NCI-H2029 treated with DMSO at 0.1 percent for 48 hours (cell line): ENCODE measurements at regions not wholly inside any gene's neighbourhood (a gene's known extent, or its start where the extent isn't known, plus 50 kb on each side); places are given as distances from the start of the nearest gene placed in this dataset.

Experiments used
- DNase-seq: peaks from one replicate; lab custom pipeline; 2025; lab: John Stamatoyannopoulos, UW

DNA sequence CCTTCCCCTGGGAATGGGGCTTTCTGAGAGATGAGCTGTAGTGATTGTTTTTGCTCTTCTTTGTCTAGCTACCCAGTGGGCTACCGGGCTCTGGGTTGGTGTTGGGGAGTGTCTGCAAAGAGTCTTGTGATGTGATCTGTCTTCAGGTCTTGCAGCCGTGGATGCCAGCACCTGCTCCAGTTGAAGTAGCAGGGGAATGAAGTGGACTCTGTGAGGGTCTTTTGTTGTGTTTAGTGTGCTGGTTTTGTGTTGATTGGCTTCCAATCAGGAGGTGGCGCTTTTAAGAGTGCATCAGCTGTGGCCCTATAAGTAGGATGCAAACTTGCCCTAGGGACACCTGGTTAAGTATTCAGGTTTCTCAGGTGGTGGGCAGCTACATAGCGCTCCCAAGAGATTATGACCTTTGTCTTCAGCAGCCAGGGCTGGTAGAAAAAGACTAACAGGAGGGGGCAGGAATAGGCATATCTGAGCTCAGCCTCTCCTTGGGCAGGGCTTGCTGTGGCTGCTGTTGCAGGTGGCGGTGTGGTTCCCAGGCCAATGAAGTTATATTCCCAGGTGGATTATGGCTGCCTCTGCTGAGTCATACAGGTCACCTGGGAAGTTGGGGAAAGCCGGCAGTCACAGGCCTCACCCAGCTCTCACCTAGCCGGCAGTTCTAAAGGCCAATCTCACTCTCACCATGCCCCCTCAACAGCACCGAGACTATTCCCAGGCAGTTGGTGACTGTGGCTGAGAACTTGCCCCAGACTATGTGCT, 315.7 kb upstream of the C11orf87 start:
- no peak for DNase-seq

DNA sequence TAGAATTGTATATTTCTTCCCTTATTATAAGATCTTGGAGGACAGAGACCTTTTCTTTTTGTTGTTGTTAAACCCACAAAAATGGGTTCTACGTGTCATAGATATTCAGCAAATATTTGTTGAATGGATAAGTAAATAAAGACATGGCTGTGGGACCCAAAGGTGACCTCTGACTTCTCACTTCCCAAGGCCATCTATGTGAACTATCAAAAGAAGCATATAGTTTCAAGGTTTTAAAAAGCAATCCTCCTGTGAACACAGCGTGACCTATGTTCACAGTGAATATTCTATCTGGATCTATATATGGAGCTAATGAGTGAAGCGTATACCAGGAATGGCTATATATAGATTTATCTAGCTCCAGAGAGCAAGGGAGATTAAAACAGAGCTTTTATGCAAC, 312.8 kb upstream of the C11orf87 start:
- no peak for DNase-seq

DNA sequence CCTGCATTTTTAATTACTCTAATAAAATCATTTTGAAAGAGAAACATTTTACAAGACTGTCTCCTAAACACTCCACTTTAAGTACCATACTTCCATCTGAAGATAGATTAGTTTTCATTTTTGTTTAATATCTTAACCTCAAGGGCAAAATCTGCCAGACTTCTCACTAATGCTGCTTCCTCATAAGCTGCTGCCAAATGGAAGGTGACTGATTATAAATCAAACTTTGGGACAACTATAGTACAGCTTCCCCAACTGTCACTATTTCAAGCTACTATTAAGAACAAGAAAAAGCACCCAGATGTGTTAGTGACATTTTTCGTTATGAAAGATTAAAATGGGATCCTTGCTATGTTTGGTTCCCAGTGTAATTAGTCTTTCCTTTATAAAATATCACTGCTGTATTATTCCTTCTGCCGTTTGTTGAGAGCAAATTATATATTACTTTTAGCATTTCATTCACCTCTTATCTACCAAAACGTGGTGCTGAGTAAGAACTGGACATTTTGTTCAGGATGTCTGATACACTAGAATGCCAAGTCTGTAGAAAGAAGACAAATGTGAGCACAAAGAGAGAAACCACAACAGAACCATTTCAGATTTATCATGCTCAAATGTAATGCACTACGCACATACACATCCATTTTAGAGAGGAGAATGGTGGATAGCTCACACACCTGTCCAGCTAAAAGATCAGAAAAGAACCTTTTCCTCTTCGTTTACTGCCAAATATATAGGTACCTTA, 312.2 kb upstream of the C11orf87 start:
- DNase-seq = no peak

GRCh38 chr11:109112261-109112660, 309.7 kb upstream of the C11orf87 start:
- no peak for DNase-seq

- DNase-seq = peak; percentile 40
These were observed 309.1 kb upstream of the C11orf87 start for GRCh38 chr11:109112821-109113280.

DNA sequence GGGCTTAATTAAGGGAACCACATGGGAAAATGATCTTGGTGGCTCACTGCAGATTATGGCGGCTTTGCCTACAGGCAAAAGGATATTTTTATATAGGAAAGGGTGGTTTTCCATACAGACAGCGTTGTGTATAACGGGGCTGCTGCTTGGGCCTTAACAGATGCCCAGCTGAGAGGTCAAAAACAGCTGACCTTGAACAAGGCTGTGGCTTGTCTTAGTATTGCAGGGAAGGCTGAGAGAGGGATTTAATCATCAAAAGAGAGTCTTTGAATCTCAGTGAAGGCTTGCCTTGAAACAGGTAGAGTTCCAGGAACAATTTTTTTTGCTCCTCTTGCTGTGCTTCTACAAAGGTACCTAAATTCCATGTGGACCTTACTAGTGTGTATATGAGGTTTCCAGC, 301.6 kb upstream of the C11orf87 start:
- no peak for DNase-seq

DNA sequence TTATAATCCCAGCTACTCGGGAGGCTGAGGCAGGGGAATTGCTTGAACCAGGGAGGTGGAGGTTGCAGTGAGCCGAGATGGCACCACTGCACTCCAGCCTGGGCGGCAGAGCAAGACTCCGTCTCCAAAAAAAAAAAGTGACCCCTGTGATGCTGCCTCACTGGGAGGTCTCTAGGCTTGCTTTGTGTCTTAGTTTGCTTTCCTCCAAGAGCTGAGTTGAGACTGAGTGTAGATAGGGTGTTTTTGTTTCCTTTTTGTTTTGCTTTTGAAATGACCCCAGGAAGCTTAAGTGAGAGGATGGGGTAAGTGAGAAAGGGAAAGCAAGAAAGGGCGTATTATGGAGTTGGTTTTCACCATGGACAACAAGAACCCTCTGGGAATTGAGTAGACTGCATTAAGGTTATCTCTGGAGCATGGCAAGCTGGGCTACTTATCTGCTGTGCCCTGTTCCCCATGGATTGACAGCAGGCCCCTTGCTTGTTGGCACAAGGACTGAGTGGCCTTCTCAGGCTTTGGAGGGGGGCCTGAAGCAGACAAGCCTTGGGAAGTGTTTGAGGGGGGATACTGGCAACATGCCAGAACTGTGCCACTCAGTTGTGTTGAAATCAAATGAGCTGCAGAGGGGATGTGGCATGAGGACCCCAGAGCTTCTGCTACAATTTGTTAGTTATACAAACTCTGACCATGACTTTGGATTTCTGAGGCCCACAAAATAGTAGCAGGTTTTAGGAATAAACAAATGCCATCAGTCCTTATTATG, 300.6 kb upstream of the C11orf87 start:
- no peak for DNase-seq

DNA sequence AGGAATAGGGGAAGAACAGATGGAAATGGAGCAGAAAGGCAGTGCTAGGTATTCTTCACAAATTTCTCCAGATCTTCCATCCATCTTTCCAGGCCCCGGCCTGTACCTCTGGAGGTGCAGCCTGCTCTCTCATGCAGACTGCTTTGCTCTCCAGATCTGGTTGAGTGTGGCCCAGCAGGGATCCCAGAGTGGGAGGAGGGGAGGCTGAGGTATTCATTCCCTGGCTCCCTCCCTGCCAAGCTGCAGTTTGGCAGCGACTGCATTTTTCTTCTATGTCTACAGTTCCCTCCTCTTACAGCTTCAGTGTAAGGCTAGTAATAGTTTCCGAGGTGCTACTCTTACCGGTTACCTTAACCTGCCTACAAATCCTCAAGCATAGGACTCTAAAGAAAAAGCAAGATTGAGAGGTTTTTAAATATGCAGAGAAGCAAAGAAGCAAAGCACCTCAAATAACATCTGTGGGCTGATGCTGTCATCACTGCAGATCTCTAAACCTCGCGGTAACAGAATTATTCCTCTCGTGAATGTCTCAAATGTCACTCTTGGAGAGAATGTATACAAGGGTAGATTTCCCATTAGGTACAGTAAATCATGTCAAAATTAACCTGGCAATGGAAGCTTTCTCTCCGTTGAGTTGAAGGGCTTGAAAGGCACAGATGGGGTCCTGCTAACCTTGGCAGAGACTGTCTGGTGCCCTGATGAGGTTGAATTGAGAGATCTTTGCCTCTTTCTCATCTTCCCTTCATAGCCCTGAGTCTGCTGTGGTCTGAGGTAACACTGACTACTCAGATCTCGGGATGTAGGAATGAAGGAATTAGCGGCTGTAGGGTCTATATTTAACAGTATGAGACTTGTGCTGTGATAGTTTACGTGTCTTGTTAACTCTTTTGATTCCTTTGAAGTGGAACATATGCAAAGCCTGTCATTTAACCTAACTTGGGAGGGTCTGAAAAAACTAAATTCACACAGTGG, 297.9 kb upstream of the C11orf87 start:
- DNase-seq = no peak

DNA sequence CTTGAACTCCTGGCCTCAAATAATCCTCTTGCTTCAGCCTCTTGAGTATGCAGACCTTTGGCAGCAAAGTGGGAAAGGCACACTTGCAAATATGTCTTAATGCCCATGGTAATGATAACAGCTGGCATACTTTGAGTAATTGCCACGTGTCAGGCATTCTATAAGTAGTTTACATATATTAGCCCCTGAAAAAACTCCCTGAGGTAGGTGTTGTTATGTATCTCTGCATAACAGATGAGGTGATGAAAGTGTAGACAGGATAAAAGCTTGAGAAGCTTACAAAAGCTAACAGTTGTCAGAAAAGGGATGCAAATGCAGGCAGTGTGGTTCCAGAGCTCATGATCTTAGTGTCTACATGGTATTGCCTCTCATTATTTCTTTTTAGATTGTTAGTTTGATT, 291.1 kb upstream of the C11orf87 start:
- DNase-seq = no peak

GRCh38 chr11:109132539-109132938, 289.5 kb upstream of the C11orf87 start:
- no peak for DNase-seq

DNA sequence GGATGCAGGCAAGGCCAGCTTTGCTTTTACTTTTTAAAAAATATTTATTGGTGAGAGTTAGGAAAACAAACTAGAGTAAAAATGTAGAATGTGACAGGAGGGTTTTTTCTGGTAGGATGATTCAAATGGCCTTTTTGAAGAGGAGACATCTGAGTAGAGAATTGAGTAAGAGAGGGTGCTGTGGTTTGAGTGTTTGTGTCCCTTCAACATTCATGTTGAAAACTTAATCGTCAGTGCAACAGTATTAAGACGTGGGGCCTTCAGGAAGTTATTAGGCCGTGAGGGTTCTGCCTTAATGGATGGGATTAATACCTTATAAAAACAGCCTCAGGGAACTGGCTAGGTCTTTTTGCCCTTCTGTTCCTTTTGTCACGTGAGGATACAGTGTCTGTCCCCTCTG, 288.8 kb upstream of the C11orf87 start:
- no peak for DNase-seq

GRCh38 chr11:109135627-109136026, 286.4 kb upstream of the C11orf87 start:
- DNase-seq = no peak

DNA sequence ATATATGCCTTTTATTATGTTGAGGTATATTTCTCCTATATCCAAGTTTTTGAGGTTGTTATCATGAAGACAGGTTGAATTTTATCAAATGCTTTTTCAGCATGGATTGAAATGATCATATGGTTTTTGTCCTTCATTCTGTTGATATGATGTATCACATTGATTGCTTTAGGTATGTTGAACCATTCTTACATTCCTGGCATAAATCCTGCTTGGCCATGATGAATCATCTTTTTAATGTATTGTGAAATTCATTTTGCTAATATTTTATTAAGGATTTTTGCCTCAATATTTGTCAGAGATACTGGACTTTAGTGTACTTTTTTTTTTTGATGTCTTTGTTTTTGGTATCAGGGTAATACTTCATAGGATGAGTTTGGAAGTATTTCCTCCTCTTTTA, 283.8 kb upstream of the C11orf87 start:
- DNase-seq = no peak

DNA sequence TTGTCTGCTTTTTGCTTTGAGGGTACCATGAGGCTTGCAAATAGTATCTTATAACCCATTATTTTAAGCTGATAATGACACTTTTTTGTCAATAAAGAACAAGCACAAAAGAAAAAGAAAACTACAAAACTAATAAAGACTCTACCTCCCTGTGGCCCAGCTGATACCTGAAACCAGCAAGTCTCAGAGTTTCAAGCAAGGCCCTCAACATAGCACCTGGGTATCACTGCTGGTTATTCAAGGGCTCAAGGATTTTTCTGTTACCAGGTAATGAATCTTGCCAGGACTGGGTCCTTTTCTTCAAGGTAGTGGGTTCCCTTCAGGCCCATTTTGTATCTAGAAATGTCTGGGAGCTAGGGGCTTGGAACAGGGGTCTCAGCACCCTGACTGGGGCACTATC, 281.6 kb upstream of the C11orf87 start:
- no peak for DNase-seq

DNA sequence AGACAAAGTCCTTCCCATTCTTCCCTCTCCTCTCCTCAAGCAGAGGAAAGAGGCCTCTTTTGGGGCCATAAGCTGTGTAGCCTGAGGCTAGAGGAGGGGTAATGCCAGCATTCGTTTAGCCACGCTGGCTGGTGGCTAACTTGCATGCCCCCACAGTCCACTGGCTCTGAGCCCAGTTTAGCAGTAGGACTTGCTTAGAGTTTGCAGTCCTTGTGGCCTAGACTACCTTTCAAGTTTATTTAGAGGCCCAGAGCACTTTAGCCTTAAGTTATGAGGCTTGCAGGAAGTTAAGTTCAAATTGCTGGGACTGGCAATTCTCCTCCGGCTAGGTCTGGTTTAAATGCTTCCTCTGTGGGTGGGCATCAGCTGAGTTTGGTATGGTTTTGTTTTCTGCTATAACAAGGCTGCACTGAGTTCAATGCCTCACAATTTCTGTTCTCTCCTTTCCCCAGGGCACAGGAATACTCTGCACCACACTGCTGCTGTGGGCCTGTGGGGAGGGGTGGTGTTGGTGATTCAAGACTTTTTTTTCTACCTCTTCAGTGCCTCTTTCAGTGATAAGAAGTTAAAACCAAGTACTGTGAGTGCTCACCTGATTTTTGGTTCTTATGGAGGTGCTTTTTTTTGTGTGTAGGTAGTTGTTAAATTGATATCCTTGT, 281.0 kb upstream of the C11orf87 start:
- DNase-seq = no peak

DNA sequence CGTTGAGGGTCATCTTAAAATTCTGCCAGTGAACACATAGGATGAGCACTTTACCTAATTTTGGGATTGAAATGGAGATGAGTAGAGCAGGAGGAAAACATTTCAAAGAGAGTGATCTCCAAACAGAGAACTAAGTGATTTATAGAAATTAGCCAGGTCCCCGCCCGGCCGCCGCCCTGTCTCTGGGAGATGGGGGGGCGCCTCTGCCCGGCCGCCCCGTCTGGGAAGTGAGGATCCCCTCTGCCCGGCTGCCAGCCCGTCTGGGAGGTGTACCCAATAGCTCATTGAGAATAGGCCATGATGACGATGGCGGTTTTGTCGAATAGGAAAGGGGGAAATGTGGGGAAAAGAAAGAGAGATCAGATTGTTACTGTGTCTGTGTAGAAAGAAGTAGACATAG, 276.7 kb upstream of the C11orf87 start:
- DNase-seq = no peak

- DNase-seq = no peak
These were observed 274.3 kb upstream of the C11orf87 start for GRCh38 chr11:109147726-109148125.

- DNase-seq = no peak
These were observed 273.3 kb upstream of the C11orf87 start for GRCh38 chr11:109148669-109149068.

DNA sequence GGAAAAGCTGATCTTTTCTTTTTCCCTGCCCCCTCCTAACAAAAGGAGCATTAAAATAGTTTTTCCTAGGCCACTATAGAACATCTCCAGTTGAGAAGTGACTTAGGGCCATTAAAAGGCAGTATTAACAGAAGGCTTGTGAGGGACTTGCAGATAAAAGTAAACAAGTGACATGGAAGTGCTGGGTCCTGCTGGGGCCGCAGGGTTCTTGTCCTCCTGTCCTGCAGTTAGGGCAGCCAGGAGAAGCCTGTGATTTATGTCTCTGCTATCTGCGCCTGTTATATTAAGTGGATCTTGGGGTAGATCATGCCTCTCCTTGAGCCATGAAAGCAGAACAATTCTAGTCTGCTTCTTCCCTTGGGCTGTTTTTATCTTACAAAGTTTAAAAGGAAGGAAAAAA, 271.4 kb upstream of the C11orf87 start:
- no peak for DNase-seq

GRCh38 chr11:109153836-109154235, 268.2 kb upstream of the C11orf87 start:
- DNase-seq = peak; percentile 63

- no peak for DNase-seq
These were observed 266.7 kb upstream of the C11orf87 start for GRCh38 chr11:109155291-109155690.
